SK-N-SH (cell line): ENCODE measurements at regions not wholly inside any gene's neighbourhood (a gene's known extent, or its start where the extent isn't known, plus 50 kb on each side); places are given as distances from the start of the nearest gene placed in this dataset.
"Not testable (repeated sequence)": the region's sequence is repeated elsewhere in the genome, so short reads cannot be mapped to it uniquely, and the experiment has no call there.

Experiments
- CTCF ChIA-PET: fragments of 300-600, 350-600 bp; formaldehyde crosslinking; extraction: SDS; loops from one replicate; lab custom pipeline; 2021; lab: Yijun Ruan, JAX
- POLR2A ChIA-PET: fragments of 350-600 bp; sonication (Branson Sonifier 250); formaldehyde crosslinking; extraction: SDS; loops from one replicate; lab custom pipeline; 2020; ENCODE audit warnings: antibody characterized with exemption, inconsistent platforms; lab: Yijun Ruan, JAX
- DNase-seq: peaks from one replicate; pipeline ENCODE4 v3.0.0; 2012
- H2AFZ ChIP-seq: fragments of 200-600 bp; sonication (generic); 2 replicates; pipeline ENCODE4 v1.8.1; 2016; ENCODE audit warnings: antibody characterized with exemption, mild to moderate bottlenecking, low read depth
- H3F3A ChIP-seq: fragments of 200-600 bp; sonication (generic); replicated peaks from 2 replicates; pipeline ENCODE3; 2016; ENCODE audit warnings: antibody characterized with exemption, mild to moderate bottlenecking; ENCODE audit not compliant: insufficient read depth
- H3K27ac ChIP-seq, 2 experiments: fragments of 200-500 bp in 1 of 2; fragments of 200-600 bp in 1 of 2; sonication (Bioruptor generic) in 1 of 2; sonication (generic), shearing (Covaris generic) in 1 of 2; 2 replicates each; pipeline versions ENCODE4 v1.5.1 to v1.6.1; 2014 to 2016; ENCODE audit warnings: low read depth in 2 of 2, inconsistent platforms in 1 of 2, low read length in 1 of 2, mild to moderate bottlenecking in 1 of 2, mixed read lengths in 1 of 2
- H3K27me3 ChIP-seq: fragments of 200-600 bp; sonication (generic), shearing (Covaris generic); 2 replicates; pipeline ENCODE4 v1.6.1; 2016; ENCODE audit warnings: mixed run types; ENCODE audit not compliant: insufficient read depth
- H3K36me3 ChIP-seq, 2 experiments: fragments of 200-500 bp in 1 of 2; fragments of 200-600 bp in 1 of 2; sonication (Bioruptor generic) in 1 of 2; sonication (generic) in 1 of 2; replicated peaks in 1 of 2; 2 replicates each; pipeline versions ENCODE3 to v1.5.1; 2014 to 2016; ENCODE audit warnings: low read length in 1 of 2, mild to moderate bottlenecking in 1 of 2; ENCODE audit not compliant: insufficient read depth in 2 of 2, control insufficient read depth in 1 of 2
- H3K4me1 ChIP-seq, 2 experiments: fragments of 200-500 bp in 1 of 2; fragments of 200-600 bp in 1 of 2; sonication (Bioruptor generic) in 1 of 2; sonication (generic), shearing (Covaris generic) in 1 of 2; 2 replicates each; pipeline versions ENCODE4 v1.5.1 to v1.6.1; 2014 to 2016; ENCODE audit warnings: low read depth in 1 of 2, low read length in 1 of 2, mixed run types in 1 of 2; ENCODE audit not compliant: insufficient read depth in 2 of 2, control insufficient read depth in 1 of 2
- H3K4me2 ChIP-seq: fragments of 200-600 bp; sonication (generic), shearing (Covaris generic); 2 replicates; pipeline ENCODE4 v1.6.1; 2017; ENCODE audit warnings: mixed run types
- H3K4me3 ChIP-seq, 2 experiments: fragments of 200-500 bp in 1 of 2; fragments of 200-600 bp in 1 of 2; sonication (Bioruptor generic) in 1 of 2; sonication (generic), shearing (Covaris generic) in 1 of 2; 2 replicates each; pipeline versions ENCODE4 v1.5.1 to v1.8.1; 2014 to 2016; ENCODE audit warnings: low read depth in 2 of 2, inconsistent platforms in 1 of 2, low read length in 1 of 2, mild to moderate bottlenecking in 1 of 2, mixed read lengths in 1 of 2, moderate library complexity in 1 of 2
- H3K79me2 ChIP-seq: fragments of 200-600 bp; sonication (generic); 2 replicates; pipeline ENCODE4 v1.8.1; 2017; ENCODE audit warnings: mild to moderate bottlenecking; ENCODE audit not compliant: insufficient read depth
- H3K9ac ChIP-seq: fragments of 200-600 bp; sonication (generic); 2 replicates; pipeline ENCODE4 v1.6.1; 2017; ENCODE audit warnings: mixed run types
- H3K9me2 ChIP-seq: fragments of 200-600 bp; sonication (generic); 2 replicates; pipeline ENCODE4 v1.6.1; 2017; ENCODE audit warnings: mixed run types
- H3K9me3 ChIP-seq: fragments of 200-600 bp; sonication (generic); 2 replicates; pipeline ENCODE4 v1.6.1; 2017; ENCODE audit warnings: mixed run types, mild to moderate bottlenecking, moderate library complexity
- H4K20me1 ChIP-seq: fragments of 200-600 bp; sonication (generic); 2 replicates; pipeline ENCODE4 v1.6.1; 2017; ENCODE audit warnings: mild to moderate bottlenecking, mixed run types; ENCODE audit not compliant: insufficient read depth
- CHD2 ChIP-seq: fragments of 150-350 bp; IDR thresholded peaks from 2 replicates; pipeline ENCODE4 v1.6.1; 2018; ENCODE audit warnings: low read length; ENCODE audit not compliant: partially characterized antibody
- EP300 ChIP-seq, 2 experiments: IDR thresholded peaks; 2 replicates each; pipeline versions ENCODE4 v1.4.0 to v1.6.1; 2012; ENCODE audit warnings: borderline replicate concordance in 1 of 2, low read depth in 1 of 2, low read length in 1 of 2
- GATA2 ChIP-seq: sonication (generic); formaldehyde crosslinking; IDR thresholded peaks from 2 replicates; pipeline ENCODE4 v1.5.0; 2020; ENCODE audit warnings: mild to moderate bottlenecking, missing genetic modification reagents
- MXI1 ChIP-seq: IDR thresholded peaks from 2 replicates; pipeline ENCODE4 v1.6.1; 2012; ENCODE audit warnings: mild to moderate bottlenecking, low read depth, low read length, improper control_type of control experiment
- RCOR1 ChIP-seq: fragments of 150-350 bp; IDR thresholded peaks from 2 replicates; pipeline ENCODE4 v1.6.1; 2017; ENCODE audit warnings: antibody characterized with exemption, low read length
- TCF12 ChIP-seq: IDR thresholded peaks from 2 replicates; pipeline ENCODE4 v1.4.0; 2012
- WGBS: methylation state at CpG from one replicate; pipeline ENCODE4 v1.1.6; 2017; ENCODE audit warnings: low lambda C conversion rate; 5-methylcytosine and 5-hydroxymethylcytosine counted together
- TF ChIP-seq, protein P1 (sequence below): IDR thresholded peaks from 2 replicates; pipeline ENCODE4; 2012

DNA sequence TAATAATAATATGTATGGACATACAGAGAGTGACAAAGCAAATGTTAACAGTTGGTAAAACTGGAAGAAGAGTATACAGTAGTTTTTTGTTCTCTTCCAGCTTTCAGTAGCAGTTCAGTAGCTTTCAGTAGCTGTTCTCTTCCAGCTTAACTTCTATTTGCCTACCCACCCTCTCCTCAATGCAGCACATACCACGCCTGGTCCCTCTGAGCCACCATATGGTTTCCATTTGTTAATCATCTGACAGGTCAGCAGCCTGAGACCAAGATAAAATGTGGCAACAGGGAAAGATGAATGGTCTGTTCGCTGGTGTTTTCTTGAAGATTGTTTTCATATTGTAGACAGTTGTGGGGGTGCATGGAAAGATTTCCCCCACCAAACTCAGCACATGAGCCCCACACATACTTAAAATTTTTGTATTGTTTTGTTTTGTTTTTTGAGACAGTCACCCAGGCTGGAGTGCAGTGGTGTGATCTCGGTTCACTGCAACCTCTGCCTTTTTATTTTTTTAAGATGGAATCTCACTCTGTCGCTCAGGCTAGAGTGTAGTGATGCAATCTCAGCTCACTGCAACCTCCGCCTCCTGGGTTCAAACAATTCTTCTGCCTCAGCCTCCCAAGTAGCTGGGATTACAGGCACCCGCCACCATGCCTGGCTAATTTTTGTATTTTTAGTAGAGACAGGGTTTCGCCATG is 56.8 kb downstream of the ATP6V0E2 start:
- peak; percentile 65 for DNase-seq
- POLR2A ChIA-PET, H3K27ac ChIP-seq, H3K9ac ChIP-seq, H3K36me3 ChIP-seq, H3K79me2 ChIP-seq, H2AFZ ChIP-seq, H3K27me3 ChIP-seq, H3K9me2 ChIP-seq, H4K20me1 ChIP-seq, H3K4me3 ChIP-seq, H3K9me3 ChIP-seq, CTCF ChIA-PET, H3K4me1 ChIP-seq, H3K4me2 ChIP-seq, H3F3A ChIP-seq: not testable (repeated sequence)
- WGBS = 11% methylated on average over 7 of the region's 7 CpGs
- TF ChIP-seq GATA2 (CRISPR knock-in tag) (peak; percentile 75), MXI1 (peak; percentile 56; the same call in 1 of the 2 replicates), TCF12 (peak; percentile 65), EP300 (IDR thresholded peaks at IDR 0.05; ENCODE audit: borderline replicate concordance in 1 of 2, low read depth in 1 of 2, low read length in 1 of 2) (peak in 1 of 2 experiments; percentile 33; a peak in 1 of 4 replicates), RCOR1 (peak; percentile 59; the same call in 1 of the 2 replicates), CHD2 (peak; percentile 26)
- TF ChIP-seq, protein P1, sequence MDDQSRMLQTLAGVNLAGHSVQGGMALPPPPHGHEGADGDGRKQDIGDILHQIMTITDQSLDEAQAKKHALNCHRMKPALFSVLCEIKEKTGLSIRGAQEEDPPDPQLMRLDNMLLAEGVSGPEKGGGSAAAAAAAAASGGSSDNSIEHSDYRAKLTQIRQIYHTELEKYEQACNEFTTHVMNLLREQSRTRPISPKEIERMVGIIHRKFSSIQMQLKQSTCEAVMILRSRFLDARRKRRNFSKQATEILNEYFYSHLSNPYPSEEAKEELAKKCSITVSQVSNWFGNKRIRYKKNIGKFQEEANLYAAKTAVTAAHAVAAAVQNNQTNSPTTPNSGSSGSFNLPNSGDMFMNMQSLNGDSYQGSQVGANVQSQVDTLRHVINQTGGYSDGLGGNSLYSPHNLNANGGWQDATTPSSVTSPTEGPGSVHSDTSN = 0 out of 2 replicates have a peak, but pooled peaks have one; percentile 17

DNA sequence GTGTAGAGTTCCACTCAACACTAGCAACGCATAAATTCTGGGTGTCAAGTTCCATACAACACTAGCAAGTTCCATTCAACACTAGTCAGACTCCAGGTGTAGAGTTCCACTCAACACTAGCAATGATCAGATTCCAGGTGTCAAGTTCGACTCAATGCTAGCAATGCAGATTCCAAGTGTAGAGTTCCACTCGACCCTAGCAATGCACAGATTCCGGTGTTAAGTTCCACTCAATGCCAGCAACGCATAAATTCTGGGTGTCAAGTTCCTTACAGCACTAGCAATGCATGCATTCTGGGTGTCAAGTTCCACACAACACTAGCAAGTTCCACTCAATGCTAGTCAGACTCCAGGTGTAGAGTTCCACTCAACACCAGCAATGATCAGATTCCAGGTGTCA is 60.0 kb downstream of the ATP6V0E2 start:
- H3K9me2 ChIP-seq, H3K9ac ChIP-seq, DNase-seq, H3K4me3 ChIP-seq, H3K79me2 ChIP-seq, H2AFZ ChIP-seq, H3K4me2 ChIP-seq, H3K27ac ChIP-seq, CTCF ChIA-PET, H3F3A ChIP-seq, H3K4me1 ChIP-seq, H3K36me3 ChIP-seq, H3K9me3 ChIP-seq, H4K20me1 ChIP-seq, POLR2A ChIA-PET: not testable (repeated sequence)
- H3K27me3 ChIP-seq = peaks cover 10% of the 10 kb centered on the region; the same call in 1 of the 2 replicates
- WGBS = 1% methylated on average over 5 of the region's 5 CpGs

DNA sequence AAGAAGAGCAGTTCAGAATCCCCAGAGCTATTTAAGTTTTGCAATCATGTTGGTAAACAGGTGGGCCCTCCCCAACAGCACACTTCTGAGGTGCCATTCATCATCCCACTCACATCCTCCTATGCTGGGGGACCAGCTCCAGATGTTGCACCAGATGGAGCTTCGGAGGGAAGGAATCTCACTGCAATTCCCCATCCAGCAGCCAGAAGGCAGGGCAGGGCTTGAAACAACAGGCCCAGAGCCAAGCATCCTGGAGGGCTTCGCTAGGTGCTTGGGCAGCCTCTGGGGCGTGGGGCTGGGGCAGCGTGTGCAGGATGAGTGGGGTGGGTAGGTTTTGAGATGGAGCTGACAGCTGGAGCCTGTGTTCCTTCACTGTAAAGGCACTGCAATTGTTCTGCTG is 73.6 kb downstream of the ATP6V0E2 start:
- DNase-seq, CTCF ChIA-PET, POLR2A ChIA-PET, H3F3A ChIP-seq, H3K4me2 ChIP-seq, H2AFZ ChIP-seq, H3K36me3 ChIP-seq, H3K9me2 ChIP-seq, H4K20me1 ChIP-seq, H3K79me2 ChIP-seq, H3K9me3 ChIP-seq, H3K4me3 ChIP-seq, H3K4me1 ChIP-seq, H3K27ac ChIP-seq, H3K9ac ChIP-seq: not testable (repeated sequence)
- no CpG with 5 or more reads among the region's 4 CpGs for WGBS
- peaks cover 38% of the 10 kb centered on the region for H3K27me3 ChIP-seq

DNA sequence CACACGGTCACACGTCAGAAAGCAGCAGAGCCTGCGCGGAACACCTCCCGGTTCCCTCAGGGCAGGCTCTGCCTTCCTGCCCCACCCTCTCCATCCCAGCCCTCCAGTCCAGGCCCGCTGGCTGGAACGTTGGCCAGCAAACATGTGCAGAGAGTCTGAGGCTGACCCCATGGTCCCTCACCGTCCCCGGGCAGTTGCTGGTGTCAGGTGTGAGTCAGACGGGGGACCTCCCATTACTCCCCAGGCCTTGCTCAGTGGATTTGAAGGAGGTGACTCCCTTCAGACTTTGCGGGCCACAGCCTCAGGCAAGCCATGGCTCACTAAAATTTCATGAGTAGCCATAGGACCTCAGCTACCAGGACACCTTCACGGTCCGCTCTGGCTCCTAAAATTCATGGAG is 74.7 kb downstream of the ATP6V0E2 start:
- H3K9me2 ChIP-seq, H3K4me3 ChIP-seq, H3K27ac ChIP-seq, DNase-seq, H3F3A ChIP-seq, H2AFZ ChIP-seq, POLR2A ChIA-PET, H3K36me3 ChIP-seq, H3K79me2 ChIP-seq, H3K4me1 ChIP-seq, H3K9ac ChIP-seq, H3K9me3 ChIP-seq, H4K20me1 ChIP-seq, H3K4me2 ChIP-seq, CTCF ChIA-PET: not testable (repeated sequence)
- H3K27me3 ChIP-seq = peaks cover 27% of the 10 kb centered on the region
- WGBS = 22% methylated on average over 11 of the region's 13 CpGs

DNA sequence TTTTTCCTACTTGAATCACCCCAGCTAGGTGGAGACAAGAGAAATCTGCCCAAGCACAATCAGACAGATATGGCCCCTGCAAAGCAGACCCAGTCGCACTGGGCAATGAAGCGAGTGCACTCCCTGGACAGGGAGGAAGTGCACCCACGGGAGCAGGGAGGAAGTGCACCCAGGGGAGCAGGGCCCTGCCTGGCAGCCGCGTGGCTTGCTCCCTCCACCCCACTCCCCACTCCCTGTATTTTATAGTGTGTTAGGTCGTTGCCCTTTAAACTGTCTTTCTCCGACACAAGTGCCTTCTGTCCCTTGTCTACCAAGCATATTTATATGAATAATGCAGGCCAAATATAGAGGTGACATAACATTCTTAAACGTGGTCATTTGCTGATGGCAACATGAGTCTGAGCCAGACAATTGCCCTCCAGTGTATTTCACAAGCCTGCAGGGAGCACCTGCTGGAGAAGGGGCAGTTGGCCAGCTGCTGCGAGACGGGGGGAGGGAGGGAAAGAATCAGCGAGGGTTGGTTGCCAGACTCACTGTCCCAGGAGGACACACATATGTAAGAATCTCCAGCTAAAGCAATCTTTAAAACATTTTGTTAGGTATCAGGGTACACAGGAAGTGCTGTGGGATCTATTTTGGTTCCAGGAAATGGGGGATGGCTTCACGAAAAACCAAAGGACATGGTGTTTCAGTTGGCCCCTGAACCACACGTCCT is 76.3 kb downstream of the ATP6V0E2 start:
- WGBS = 13% methylated on average over 7 of the region's 13 CpGs
- CTCF ChIA-PET, H3K4me1 ChIP-seq, H3K4me3 ChIP-seq, POLR2A ChIA-PET, H2AFZ ChIP-seq, H3K27ac ChIP-seq, H3K9ac ChIP-seq, H3K9me3 ChIP-seq, H3K36me3 ChIP-seq, H3K79me2 ChIP-seq, H3K9me2 ChIP-seq, H3F3A ChIP-seq, H4K20me1 ChIP-seq, DNase-seq, H3K4me2 ChIP-seq: not testable (repeated sequence)
- H3K27me3 ChIP-seq = peaks cover 18% of the 10 kb centered on the region
